Heart left ventricle (tissue), 13 donors: ENCODE measurements at regions not wholly inside any gene's neighbourhood (a gene's known extent, or its start where the extent isn't known, plus 50 kb on each side); places are given as distances from the start of the nearest gene placed in this dataset.

Experiments used
- POLR2A ChIP-seq, 2 donors: fragments of 450-650 bp; IDR thresholded peaks; one replicate each; pipeline ENCODE4 v1.6.1; 2017; ENCODE audit warnings: antibody characterized with exemption in 2 of 2, mild to moderate bottlenecking in 2 of 2, moderate library complexity in 2 of 2
- TF ChIP-seq, protein P1 (sequence below), 12 donors: fragments of 200-600 bp; sonication (generic) in 4 of 12; IDR thresholded peaks; one replicate each; pipeline versions ENCODE4 v1.5.0 to v1.8.0; 2018 to 2022; ENCODE audit warnings: antibody characterized with exemption in 12 of 12, mild to moderate bottlenecking in 5 of 12
- donor health status: ischemic (EF 13 %, LVEDD 7.1; RV severe dilation, severe dysfunction).
- donor health status: DM: no; HTN: yes; CAD: no.
- donor health status: DM: no; HTN: no; CAD: no.
- donor health status: ischemic (EF 25% LVEDD 6.9; RV normal size, moderate dysfunction).
- donor health status: ischemic (EF 25% LVEDD 5.7; RV mildly dilated, moderate dysfunction).
- donor health status: ischemic (EF 35%, LVEDD 5.7; RV mildly dilated, moderate dysfunction).
- donor health status: nonischemic (EF 11% LVEDD 7.7; RV severe dilation, severe dysfunction).
- donor health status: DM: yes; HTN: yes; CAD: no.
- donor health status: PGD.
- donor health status: ischemic (EF 29% LVEDD 5.4; RV normal size, mild dysfunction).
- donor health status: nonischemic (EF 23%, LVEDD 6.1; RV moderate dilation, normal function).

DNA sequence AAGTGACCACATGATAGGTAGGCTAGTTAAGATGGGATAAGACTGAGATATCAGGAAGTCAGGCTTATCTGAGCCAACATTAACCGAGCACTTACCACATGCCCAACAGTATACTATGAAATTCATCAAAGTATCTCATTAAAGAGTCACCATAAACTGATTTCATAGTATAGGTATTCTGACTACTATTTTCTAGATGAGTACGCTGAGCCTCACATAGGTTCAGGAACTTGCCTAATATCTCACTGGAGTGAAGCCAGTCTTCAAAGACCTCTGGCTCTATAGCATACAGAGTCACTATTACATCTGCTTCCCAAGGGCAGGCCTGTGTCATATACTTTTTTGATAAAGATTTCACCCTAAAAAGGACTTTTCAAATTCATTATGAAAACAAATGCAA lies 115.6 kb upstream of the NGF start:
- TF ChIP-seq, protein P1, sequence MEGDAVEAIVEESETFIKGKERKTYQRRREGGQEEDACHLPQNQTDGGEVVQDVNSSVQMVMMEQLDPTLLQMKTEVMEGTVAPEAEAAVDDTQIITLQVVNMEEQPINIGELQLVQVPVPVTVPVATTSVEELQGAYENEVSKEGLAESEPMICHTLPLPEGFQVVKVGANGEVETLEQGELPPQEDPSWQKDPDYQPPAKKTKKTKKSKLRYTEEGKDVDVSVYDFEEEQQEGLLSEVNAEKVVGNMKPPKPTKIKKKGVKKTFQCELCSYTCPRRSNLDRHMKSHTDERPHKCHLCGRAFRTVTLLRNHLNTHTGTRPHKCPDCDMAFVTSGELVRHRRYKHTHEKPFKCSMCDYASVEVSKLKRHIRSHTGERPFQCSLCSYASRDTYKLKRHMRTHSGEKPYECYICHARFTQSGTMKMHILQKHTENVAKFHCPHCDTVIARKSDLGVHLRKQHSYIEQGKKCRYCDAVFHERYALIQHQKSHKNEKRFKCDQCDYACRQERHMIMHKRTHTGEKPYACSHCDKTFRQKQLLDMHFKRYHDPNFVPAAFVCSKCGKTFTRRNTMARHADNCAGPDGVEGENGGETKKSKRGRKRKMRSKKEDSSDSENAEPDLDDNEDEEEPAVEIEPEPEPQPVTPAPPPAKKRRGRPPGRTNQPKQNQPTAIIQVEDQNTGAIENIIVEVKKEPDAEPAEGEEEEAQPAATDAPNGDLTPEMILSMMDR (IDR thresholded peaks at IDR 0.05): no peak
- no peak for TF ChIP-seq POLR2A (IDR thresholded peaks at IDR 0.05)
